ENCODE measurements at regions not wholly inside any gene's neighbourhood (a gene's known extent, or its start where the extent isn't known, plus 50 kb on each side); places are given as distances from the start of the nearest gene placed in this dataset.

DNA sequence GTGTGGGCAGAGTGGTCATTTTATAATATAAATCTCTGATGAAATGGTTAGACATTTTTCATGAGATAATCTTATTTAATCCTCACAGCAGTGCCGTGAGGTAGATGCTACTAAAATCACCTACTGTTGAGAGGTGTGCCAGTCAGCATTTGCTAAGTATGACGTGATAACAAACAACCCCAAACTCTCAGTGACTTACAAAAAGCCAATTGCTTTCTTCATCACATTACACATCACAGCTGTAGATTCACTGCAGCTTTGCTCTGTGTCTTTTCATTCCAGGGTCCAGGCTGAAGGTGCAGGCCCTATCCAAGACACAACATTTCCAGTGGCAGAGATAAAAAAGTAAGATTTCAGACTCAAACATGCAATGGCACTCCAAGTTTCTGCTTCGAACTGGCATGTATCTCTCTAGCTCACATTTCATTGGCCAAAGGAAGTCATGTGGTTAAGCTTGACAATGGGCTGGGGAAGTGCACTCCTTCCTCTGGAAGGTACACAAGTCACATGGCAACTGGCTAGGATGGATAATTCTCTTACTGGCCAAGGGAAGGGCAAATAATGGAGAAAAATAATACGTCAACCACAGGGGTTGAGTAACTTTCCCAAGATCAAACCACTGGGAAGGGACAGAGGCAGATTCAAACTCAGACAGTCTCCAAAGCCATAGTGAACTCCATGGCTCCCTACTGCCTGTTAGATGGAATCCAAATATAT is 69.5 kb upstream of the EPB41L1 start:
- DNase-seq (ENCODE audit: low read depth in 1 of 2, low spot score in 2 of 2) (no peak), FAIRE-seq (no peak)
- H3K4me2 ChIP-seq (ENCODE audit: insufficient read depth in 1 of 2, low read depth in 2 of 2, low read length in 2 of 2), result no peak overlapping the region
- H3K18ac ChIP-seq (ENCODE audit: extremely low read depth, low read length), result no peak overlapping the region
- H3K9ac ChIP-seq (replicated peaks in 1 of 4; ENCODE audit: extremely low read depth in 1 of 4, low read depth in 3 of 4, low read length in 3 of 4), result no peak overlapping the region
- H3K23me2 ChIP-seq (ENCODE audit: low read depth, low read length), result no peaks in the 10 kb centered on the region
- no peak overlapping the region for H3K56ac ChIP-seq (replicated peaks; ENCODE audit: insufficient read length, low read depth, low read length)
- no peak overlapping the region for H4K8ac ChIP-seq (ENCODE audit: extremely low read depth, insufficient read depth, low read length)
- H3K23ac ChIP-seq (ENCODE audit: insufficient read length), result no peak overlapping the region
- no peak overlapping the region for H2BK20ac ChIP-seq (ENCODE audit: low read length)
- H2BK15ac ChIP-seq (ENCODE audit: low read length), result no peak overlapping the region
- no peaks in the 10 kb centered on the region for H4K20me1 ChIP-seq (replicated peaks in 1 of 2; ENCODE audit: control insufficient read depth in 1 of 2, insufficient read depth in 2 of 2, low read length in 2 of 2)
- peaks cover 0 to under 1% (median 0%) of the 10 kb centered on the region in 4 experiments; a peak in 2 of 7 replicates for H3K4me1 ChIP-seq (replicated peaks in 1 of 4; ENCODE audit: control insufficient read depth in 3 of 4, insufficient read depth in 4 of 4, low read length in 3 of 4)
- no peaks in the 10 kb centered on the region for H3K79me2 ChIP-seq (ENCODE audit: control insufficient read depth in 1 of 2, insufficient read depth in 2 of 2, low read length in 2 of 2)
- no peak overlapping the region for H4K91ac ChIP-seq (replicated peaks; ENCODE audit: insufficient read length, low read length)
- H3K36me3 ChIP-seq (ENCODE audit: control insufficient read depth in 2 of 4, insufficient read depth in 4 of 4, low read length in 3 of 4), result no peaks in the 10 kb centered on the region
- H2AK5ac ChIP-seq (ENCODE audit: low read depth, low read length), result no peak overlapping the region
- H3K4ac ChIP-seq (replicated peaks; ENCODE audit: insufficient read length, low read depth, low read length), result no peak overlapping the region
- H3K9me3 ChIP-seq (ENCODE audit: insufficient read depth in 2 of 2, low read depth in 1 of 2, low read length in 1 of 2), result 0 out of 4 replicates have a peak, but pooled peaks cover 0 to 3% of the 10 kb centered on the region in 2 experiments
- H3K27me3 ChIP-seq (replicated peaks in 1 of 4; ENCODE audit: control insufficient read depth in 3 of 4, extremely low read depth in 1 of 4, insufficient read depth in 3 of 4, low read length in 3 of 4), result no peaks in the 10 kb centered on the region
- POLR2A ChIA-PET (ENCODE audit: partially characterized antibody), result interaction anchor here (0.7 kb wide), 1 partner anchor 13 kb away, joined by 3 read pairs; no protein-coding TSS in a partner anchor
- H3K14ac ChIP-seq (ENCODE audit: insufficient read length), result no peak overlapping the region
- H3K4me3 ChIP-seq (ENCODE audit: extremely low read depth in 1 of 4, insufficient read depth in 2 of 4, low read depth in 3 of 4, low read length in 4 of 4), result no peak overlapping the region
- H2BK120ac ChIP-seq (replicated peaks; ENCODE audit: low read depth, low read length), result no peak overlapping the region
- no peak overlapping the region for H2BK12ac ChIP-seq (ENCODE audit: low read depth, low read length)
- H3K27ac ChIP-seq (ENCODE audit: low read depth, low read length), result no peak overlapping the region
- H4K5ac ChIP-seq (ENCODE audit: insufficient read length, low read depth, low read length), result no peak overlapping the region
- CTCF ChIA-PET (ENCODE audit: partially characterized antibody), result interaction anchor here (0.8 to 2.0 kb wide), 3 partner anchors 13 to 299 kb away, joined by 3 to 9 read pairs (median 3); no protein-coding TSS in a partner anchor
- H2AFZ ChIP-seq (ENCODE audit: low read length), result 0 out of 2 replicates have a peak overlapping the region, but pooled peaks have one; percentile 29
- no peaks in the 10 kb centered on the region for H3K79me1 ChIP-seq (ENCODE audit: low read depth, low read length)
- WGBS, 2 experiments (ENCODE audit: extremely low coverage in 1 of 2, insufficient coverage in 1 of 2, insufficient read length in 1 of 2, insufficient replicate concordance in 2 of 2, low coverage in 1 of 2, low lambda C conversion rate in 2 of 2, missing lambda C conversion rate in 1 of 2), result 83% methylated on average over 4 of the region's 4 CpGs; no CpG with 5 or more reads in 1 of the 2 experiments
- H2BK5ac ChIP-seq (ENCODE audit: low read depth, low read length), result no peak overlapping the region
- TF ChIP-seq TAF7 (optimal IDR thresholded peaks at IDR 0.05; ENCODE audit: borderline replicate concordance, low read depth, low read length), result no peak
- TF ChIP-seq, protein P1, sequence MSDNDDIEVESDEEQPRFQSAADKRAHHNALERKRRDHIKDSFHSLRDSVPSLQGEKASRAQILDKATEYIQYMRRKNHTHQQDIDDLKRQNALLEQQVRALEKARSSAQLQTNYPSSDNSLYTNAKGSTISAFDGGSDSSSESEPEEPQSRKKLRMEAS (IDR thresholded peaks at IDR 0.05), result no peak
- no peak for TF ChIP-seq EGR1 (IDR thresholded peaks at IDR 0.05; ENCODE audit: borderline replicate concordance, low read depth, low read length)
- no peak for TF ChIP-seq SIX5 (IDR thresholded peaks at IDR 0.05; ENCODE audit: low read depth, low read length)
- no peak for TF ChIP-seq CEBPB (IDR thresholded peaks at IDR 0.05; ENCODE audit: low read depth, low read length)
- TF ChIP-seq KDM5A (IDR thresholded peaks at IDR 0.05; ENCODE audit: low read length), result no peak
- no peak for TF ChIP-seq CHD2 (IDR thresholded peaks at IDR 0.05; ENCODE audit: low read length)
